ENCODE measurements at regions not wholly inside any gene's neighbourhood (a gene's known extent, or its start where the extent isn't known, plus 50 kb on each side); places are given as distances from the start of the nearest gene placed in this dataset.
"Not testable (repeated sequence)": the region's sequence is repeated elsewhere in the genome, so short reads cannot be mapped to it uniquely, and the experiment has no call there.

GRCh38 chr10:46677836-46678435, 99.0 kb downstream of the SYT15 start:
- not testable (repeated sequence) for H3K27ac ChIP-seq (ENCODE audit: low read depth, low read length); H3K4me1 ChIP-seq (ENCODE audit: control insufficient read depth, low read length); H3K79me2 ChIP-seq (ENCODE audit: control insufficient read depth, low read length); H3K36me3 ChIP-seq (ENCODE audit: control insufficient read depth, low read length); H3K9me2 ChIP-seq (replicated peaks; ENCODE audit: control insufficient read depth, low read length); H4K20me1 ChIP-seq (ENCODE audit: control insufficient read depth, insufficient read depth, low read depth, low read length); H3K4me2 ChIP-seq (ENCODE audit: low read length); H3F3A ChIP-seq (ENCODE audit: control insufficient read depth, insufficient read depth); H3K4me3 ChIP-seq (ENCODE audit: low read length); H3K27me3 ChIP-seq (ENCODE audit: control insufficient read depth, low read length); H3K9me3 ChIP-seq (ENCODE audit: control insufficient read depth, insufficient read depth, low read length)

- not testable (repeated sequence) for H3F3A ChIP-seq (ENCODE audit: control insufficient read depth, insufficient read depth); H3K4me3 ChIP-seq (ENCODE audit: low read length); H3K27me3 ChIP-seq (ENCODE audit: control insufficient read depth, low read length); H3K4me1 ChIP-seq (ENCODE audit: control insufficient read depth, low read length); H3K79me2 ChIP-seq (ENCODE audit: control insufficient read depth, low read length); H4K20me1 ChIP-seq (ENCODE audit: control insufficient read depth, insufficient read depth, low read depth, low read length); H3K36me3 ChIP-seq (ENCODE audit: control insufficient read depth, low read length); H3K9me2 ChIP-seq (replicated peaks; ENCODE audit: control insufficient read depth, low read length); H3K9me3 ChIP-seq (ENCODE audit: control insufficient read depth, insufficient read depth, low read length); H3K27ac ChIP-seq (ENCODE audit: low read depth, low read length); H3K4me2 ChIP-seq (ENCODE audit: low read length)
These were observed 112.5 kb downstream of the SYT15 start for GRCh38 chr10:46691397-46691796.

DNA sequence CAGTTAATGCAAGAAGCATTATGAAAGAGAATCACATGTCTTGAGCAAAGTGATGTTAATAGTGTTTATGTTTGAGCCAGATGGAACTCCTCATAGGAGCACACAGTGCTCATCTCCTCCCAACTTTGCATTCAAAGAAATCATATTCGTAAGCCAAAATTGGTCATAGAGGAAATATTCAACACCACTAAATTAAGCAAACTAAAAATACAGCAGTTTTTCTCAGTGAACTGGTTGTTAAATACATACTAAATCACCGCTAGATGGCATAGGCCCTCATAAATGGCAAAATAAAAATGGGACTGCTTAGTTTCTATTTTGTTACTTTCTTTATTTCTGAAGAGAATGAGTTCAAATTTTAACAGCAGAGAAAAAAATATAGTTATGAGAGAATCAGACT, 114.3 kb downstream of the SYT15 start:
- not testable (repeated sequence) for H3F3A ChIP-seq (ENCODE audit: control insufficient read depth, insufficient read depth); H3K27me3 ChIP-seq (ENCODE audit: control insufficient read depth, low read length); H3K79me2 ChIP-seq (ENCODE audit: control insufficient read depth, low read length); H3K4me1 ChIP-seq (ENCODE audit: control insufficient read depth, low read length); H3K9me2 ChIP-seq (replicated peaks; ENCODE audit: control insufficient read depth, low read length); H3K36me3 ChIP-seq (ENCODE audit: control insufficient read depth, low read length); H3K4me3 ChIP-seq (ENCODE audit: low read length); H3K9me3 ChIP-seq (ENCODE audit: control insufficient read depth, insufficient read depth, low read length); H3K4me2 ChIP-seq (ENCODE audit: low read length); H3K27ac ChIP-seq (ENCODE audit: low read depth, low read length); H4K20me1 ChIP-seq (ENCODE audit: control insufficient read depth, insufficient read depth, low read depth, low read length)

- not testable (repeated sequence) for H3K9me3 ChIP-seq (ENCODE audit: control insufficient read depth, insufficient read depth, low read length); H3K27me3 ChIP-seq (ENCODE audit: control insufficient read depth, low read length); H4K20me1 ChIP-seq (ENCODE audit: control insufficient read depth, insufficient read depth, low read depth, low read length); H3K4me1 ChIP-seq (ENCODE audit: control insufficient read depth, low read length); H3K4me2 ChIP-seq (ENCODE audit: low read length); H3K79me2 ChIP-seq (ENCODE audit: control insufficient read depth, low read length); H3K4me3 ChIP-seq (ENCODE audit: low read length); H3K9me2 ChIP-seq (replicated peaks; ENCODE audit: control insufficient read depth, low read length); H3K27ac ChIP-seq (ENCODE audit: low read depth, low read length); H3K36me3 ChIP-seq (ENCODE audit: control insufficient read depth, low read length); H3F3A ChIP-seq (ENCODE audit: control insufficient read depth, insufficient read depth)
These were observed 138.3 kb downstream of the SYT15 start for GRCh38 chr10:46717264-46717663.

GRCh38 chr10:46718014-46718413, 139.1 kb downstream of the SYT15 start:
- not testable (repeated sequence) for H3K4me3 ChIP-seq (ENCODE audit: low read length); H3K27me3 ChIP-seq (ENCODE audit: control insufficient read depth, low read length); H3K79me2 ChIP-seq (ENCODE audit: control insufficient read depth, low read length); H3F3A ChIP-seq (ENCODE audit: control insufficient read depth, insufficient read depth); H3K4me2 ChIP-seq (ENCODE audit: low read length); H3K27ac ChIP-seq (ENCODE audit: low read depth, low read length); H3K36me3 ChIP-seq (ENCODE audit: control insufficient read depth, low read length); H3K4me1 ChIP-seq (ENCODE audit: control insufficient read depth, low read length); H4K20me1 ChIP-seq (ENCODE audit: control insufficient read depth, insufficient read depth, low read depth, low read length); H3K9me3 ChIP-seq (ENCODE audit: control insufficient read depth, insufficient read depth, low read length); H3K9me2 ChIP-seq (replicated peaks; ENCODE audit: control insufficient read depth, low read length)

GRCh38 chr10:46720386-46720785, 141.5 kb downstream of the SYT15 start:
- H3F3A ChIP-seq (ENCODE audit: control insufficient read depth, insufficient read depth); H3K27me3 ChIP-seq (ENCODE audit: control insufficient read depth, low read length); H3K27ac ChIP-seq (ENCODE audit: low read depth, low read length); H3K4me3 ChIP-seq (ENCODE audit: low read length); H3K4me1 ChIP-seq (ENCODE audit: control insufficient read depth, low read length); H3K4me2 ChIP-seq (ENCODE audit: low read length); H3K36me3 ChIP-seq (ENCODE audit: control insufficient read depth, low read length); H3K9me2 ChIP-seq (replicated peaks; ENCODE audit: control insufficient read depth, low read length); H3K9me3 ChIP-seq (ENCODE audit: control insufficient read depth, insufficient read depth, low read length); H3K79me2 ChIP-seq (ENCODE audit: control insufficient read depth, low read length); H4K20me1 ChIP-seq (ENCODE audit: control insufficient read depth, insufficient read depth, low read depth, low read length): not testable (repeated sequence)

DNA sequence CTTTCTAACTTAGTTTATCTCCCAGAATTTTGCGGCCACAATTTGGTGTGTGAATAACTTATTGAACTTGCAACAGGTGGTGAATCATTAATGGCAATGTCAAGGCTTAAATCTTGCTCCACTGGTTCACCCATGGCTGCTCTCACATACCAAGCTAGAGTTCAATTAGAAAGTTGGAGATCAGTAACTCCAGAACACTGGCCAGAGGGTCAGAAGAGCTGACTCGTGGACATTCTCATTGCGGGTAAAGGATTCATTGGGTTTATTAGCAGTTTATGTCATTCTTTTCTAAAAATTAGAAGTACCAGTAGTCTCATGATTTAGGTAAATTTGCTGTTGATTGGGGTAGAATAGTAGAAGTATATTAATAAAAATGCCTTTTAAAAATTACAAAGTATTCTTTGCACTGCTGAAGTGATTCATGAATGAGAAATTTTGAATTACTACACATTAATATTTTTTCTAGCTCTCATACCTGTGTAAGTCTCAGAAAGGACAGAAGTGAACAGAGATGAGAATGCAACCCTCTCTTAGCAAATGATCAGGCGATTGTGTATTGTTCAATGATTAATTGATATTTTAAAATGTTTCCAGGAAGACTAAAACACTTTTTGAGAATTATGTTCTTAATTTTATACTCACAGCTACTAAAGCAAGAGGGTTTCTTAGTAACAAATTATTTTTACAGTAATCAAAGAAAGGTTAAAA, 142.0 kb downstream of the SYT15 start:
- not testable (repeated sequence) for H3K27me3 ChIP-seq (ENCODE audit: control insufficient read depth, low read length); H3K4me3 ChIP-seq (ENCODE audit: low read length); H3F3A ChIP-seq (ENCODE audit: control insufficient read depth, insufficient read depth); H3K36me3 ChIP-seq (ENCODE audit: control insufficient read depth, low read length); H3K4me1 ChIP-seq (ENCODE audit: control insufficient read depth, low read length); H3K79me2 ChIP-seq (ENCODE audit: control insufficient read depth, low read length); H3K4me2 ChIP-seq (ENCODE audit: low read length); H3K9me3 ChIP-seq (ENCODE audit: control insufficient read depth, insufficient read depth, low read length); H3K27ac ChIP-seq (ENCODE audit: low read depth, low read length); H3K9me2 ChIP-seq (replicated peaks; ENCODE audit: control insufficient read depth, low read length); H4K20me1 ChIP-seq (ENCODE audit: control insufficient read depth, insufficient read depth, low read depth, low read length)

DNA sequence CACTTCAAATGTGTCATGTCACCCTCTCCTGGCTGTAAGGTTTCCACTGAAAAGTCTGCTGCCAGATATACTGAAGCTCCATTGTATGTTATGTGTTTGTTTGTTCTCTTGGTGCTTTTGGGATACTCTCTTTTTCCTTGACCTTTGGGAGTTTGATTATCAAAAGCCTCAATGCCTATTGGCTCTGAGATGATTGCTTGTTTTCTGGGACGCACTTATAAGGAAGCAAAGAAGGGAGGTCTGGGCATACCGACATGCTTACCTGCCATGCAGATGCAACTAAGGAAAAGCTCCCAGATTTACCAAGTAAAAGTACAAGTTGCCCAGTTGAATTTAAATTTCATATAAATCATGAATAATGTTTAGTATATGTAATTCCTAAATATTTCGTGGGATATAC, 145.3 kb downstream of the SYT15 start:
- H3K79me2 ChIP-seq (ENCODE audit: control insufficient read depth, low read length); H3K4me1 ChIP-seq (ENCODE audit: control insufficient read depth, low read length); H3K27ac ChIP-seq (ENCODE audit: low read depth, low read length); H3F3A ChIP-seq (ENCODE audit: control insufficient read depth, insufficient read depth); H3K4me2 ChIP-seq (ENCODE audit: low read length); H3K9me3 ChIP-seq (ENCODE audit: control insufficient read depth, insufficient read depth, low read length); H4K20me1 ChIP-seq (ENCODE audit: control insufficient read depth, insufficient read depth, low read depth, low read length); H3K27me3 ChIP-seq (ENCODE audit: control insufficient read depth, low read length); H3K36me3 ChIP-seq (ENCODE audit: control insufficient read depth, low read length); H3K9me2 ChIP-seq (replicated peaks; ENCODE audit: control insufficient read depth, low read length); H3K4me3 ChIP-seq (ENCODE audit: low read length): not testable (repeated sequence)

All from DOHH2 (cell line).